GM19351 (cell line): ENCODE measurements at regions not wholly inside any gene's neighbourhood (a gene's known extent, or its start where the extent isn't known, plus 50 kb on each side); places are given as distances from the start of the nearest gene placed in this dataset.

Source experiments
- ATAC-seq: cut with Tn5 transposase; IDR thresholded peaks from one replicate; pipeline ENCODE4 v1.9.1; 2021; ENCODE audit warnings: mild to moderate bottlenecking, moderate library complexity; ENCODE audit not compliant: unreplicated experiment

DNA sequence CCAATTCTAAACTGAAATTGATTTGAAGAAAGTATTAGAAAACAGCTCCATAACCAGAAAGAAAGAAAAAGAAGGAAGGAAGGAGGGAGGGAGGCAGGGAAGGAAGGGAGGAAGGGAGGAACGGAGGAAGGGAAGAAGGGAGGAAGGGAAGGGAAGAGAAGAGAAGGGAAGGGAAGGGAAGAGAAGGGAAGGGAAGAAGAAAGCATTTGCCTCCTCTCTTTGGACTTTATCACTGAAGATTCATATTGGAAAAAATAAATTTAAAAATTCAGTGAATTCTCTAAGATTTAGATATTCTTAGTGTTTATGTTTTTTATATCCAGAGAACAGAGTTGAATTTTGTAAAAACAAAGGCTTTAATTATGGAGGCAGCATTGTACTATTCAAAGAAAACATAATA lies 68.5 kb upstream of the NXT1 start:
- no peak for ATAC-seq

DNA sequence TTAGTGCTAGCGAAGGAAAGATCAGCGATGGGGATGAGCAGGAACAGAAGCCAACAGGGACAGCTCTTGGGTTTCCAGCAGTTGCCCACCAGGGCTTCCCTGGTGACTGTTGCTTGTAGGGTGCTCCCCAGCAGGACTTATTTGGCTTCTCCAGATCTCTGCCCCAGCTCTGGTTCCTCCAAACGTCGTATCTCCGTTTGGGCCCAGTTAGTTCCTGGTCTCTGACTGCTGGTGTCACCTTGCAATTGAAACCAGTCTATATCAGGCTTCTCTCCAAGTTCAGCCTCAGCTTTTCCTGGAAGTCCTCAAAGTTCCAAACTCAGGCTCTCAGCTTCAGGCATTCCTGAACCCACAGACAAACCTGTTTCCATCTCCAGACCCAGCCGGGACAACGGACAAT lies 70.8 kb upstream of the NXT1 start:
- ATAC-seq = no peak

DNA sequence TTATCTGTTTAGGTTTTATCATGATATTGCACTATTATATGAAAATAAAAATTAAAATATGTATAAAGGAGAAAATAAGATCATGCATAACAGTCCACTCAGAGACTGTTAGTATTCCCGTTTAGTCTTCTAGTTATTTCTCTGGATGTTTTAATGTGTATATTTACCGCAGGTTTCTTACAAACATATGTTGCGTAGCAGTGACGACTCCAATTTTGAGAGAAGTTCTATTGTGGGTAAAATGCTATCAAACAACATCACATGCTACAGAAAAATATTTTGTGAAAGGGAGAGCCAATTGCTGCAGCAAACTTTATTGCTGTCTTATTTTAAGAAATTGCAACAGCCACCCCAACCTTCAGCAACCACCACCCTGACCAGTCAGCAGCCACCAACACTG lies 72.4 kb upstream of the NXT1 start:
- no peak for ATAC-seq

DNA sequence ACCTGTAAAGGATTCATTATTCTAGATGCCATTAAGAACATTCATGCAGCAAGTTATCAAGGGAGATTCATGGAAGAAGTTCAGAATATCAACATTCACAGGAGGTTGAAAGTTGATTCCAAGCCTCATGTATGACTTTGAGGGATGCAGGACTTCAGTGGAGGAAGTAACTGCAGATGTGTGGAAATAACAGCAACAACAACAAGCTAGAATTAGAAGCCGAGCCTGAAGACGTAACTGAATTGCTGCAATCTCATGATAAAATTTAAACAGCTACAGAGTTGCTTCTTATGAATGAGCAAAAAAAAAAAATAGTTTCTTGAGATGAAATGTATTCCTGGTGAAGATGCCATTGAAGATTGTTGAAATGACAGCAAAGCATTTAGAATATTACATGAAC lies 73.3 kb upstream of the NXT1 start:
- ATAC-seq = no peak

DNA sequence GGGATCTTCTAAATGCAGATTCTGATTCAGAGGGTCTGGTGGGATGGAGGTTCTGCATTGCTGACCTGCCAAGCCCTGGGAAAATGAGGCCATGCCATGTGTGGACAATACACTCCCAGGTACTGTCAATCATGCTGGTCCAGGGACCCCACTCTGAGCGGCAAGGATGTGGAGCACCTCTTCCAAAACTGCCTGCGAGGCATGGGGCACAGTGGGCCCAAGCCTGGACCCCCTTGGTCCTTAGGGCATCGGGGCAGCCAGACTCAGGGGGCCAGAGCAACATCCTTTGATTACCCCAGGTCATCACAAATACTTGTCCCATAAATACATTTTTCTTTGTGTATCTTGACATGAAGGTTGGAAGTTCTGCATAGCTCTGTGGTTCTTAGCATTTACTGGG lies 76.8 kb upstream of the NXT1 start:
- no peak for ATAC-seq

DNA sequence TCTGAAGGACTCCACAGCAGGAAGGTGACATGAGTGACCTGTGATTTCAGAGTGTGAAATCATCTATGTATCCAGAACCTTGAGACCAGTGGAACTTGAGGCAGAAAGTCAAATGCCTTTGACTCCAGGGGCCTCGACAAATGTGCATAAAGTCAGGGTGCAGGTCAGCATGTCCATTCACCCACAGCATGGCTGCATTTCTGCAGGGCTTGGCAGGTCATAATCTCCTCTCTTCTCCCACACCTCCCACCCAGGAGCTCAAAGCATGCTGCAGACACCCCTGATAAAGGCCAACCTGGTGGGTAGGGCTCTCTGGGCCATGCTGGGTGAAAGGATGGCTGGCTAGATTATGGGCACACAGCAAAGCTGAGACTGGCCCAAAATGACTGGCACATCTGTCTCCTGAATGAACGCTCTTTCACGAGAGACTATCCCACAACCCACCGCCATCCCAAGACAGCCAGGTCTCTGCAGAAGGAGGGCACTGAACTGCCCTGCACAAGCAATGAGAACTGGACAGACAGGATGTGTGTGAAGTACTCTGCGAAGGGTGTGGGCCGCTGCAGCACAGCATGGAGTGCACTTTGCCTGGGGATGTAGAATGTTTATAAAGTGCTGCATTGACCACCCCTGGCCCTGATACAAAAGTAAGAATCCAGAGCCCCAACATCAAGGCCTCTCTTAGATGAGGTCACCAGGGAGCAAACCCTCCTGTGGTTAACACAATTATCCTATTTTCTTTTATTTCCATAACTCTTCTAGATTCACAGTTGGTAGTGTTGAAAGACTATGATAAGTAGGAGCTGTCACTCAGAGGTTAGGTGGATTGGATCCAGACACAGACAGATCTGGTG lies 78.2 kb upstream of the NXT1 start:
- ATAC-seq = no peak

DNA sequence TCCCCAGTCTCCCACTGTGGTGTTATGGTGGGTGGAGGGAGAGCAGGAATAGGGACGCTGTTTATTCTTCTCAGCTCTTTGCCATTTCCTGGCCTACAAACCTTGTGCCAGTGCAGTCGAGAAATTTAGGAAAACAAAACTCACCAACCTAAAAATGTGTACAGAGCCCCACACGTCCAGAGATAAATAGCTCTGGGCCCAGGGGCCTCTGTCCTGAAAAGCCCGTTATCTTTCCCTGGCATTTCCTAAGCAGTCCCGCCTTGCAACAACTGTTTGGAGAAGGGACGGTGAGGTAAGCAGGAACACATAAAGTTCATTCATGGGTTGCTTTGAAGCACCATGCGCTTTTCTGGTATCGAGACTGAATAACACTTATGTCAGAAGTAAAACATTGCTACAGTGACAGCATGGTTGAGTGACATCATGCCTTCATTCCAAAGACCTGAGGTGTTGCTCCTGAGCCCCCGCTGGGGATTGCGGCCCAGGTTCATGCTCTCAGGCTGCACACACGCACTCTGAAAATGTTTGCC lies 80.1 kb upstream of the NXT1 start:
- ATAC-seq = no peak

DNA sequence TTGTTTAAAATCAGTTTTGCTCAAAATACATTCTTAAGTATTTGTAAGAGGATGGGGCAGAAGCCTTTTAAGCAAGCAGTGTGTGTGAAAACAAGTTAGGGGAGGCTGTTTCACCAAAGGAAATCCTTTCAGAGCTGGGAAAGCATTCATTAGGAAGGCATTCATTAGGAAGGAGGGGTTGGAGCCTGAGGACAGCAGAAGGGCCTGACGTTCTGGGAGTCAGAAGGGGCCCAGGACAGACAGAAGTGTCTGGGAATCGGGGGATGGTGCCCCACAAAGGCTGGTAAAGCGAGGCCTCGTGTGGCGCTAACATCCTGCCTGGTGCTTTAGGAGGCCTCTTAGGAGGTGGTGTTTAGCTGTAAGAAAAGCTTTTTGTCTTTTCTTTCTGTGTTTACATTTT lies 80.6 kb upstream of the NXT1 start:
- ATAC-seq = no peak

DNA sequence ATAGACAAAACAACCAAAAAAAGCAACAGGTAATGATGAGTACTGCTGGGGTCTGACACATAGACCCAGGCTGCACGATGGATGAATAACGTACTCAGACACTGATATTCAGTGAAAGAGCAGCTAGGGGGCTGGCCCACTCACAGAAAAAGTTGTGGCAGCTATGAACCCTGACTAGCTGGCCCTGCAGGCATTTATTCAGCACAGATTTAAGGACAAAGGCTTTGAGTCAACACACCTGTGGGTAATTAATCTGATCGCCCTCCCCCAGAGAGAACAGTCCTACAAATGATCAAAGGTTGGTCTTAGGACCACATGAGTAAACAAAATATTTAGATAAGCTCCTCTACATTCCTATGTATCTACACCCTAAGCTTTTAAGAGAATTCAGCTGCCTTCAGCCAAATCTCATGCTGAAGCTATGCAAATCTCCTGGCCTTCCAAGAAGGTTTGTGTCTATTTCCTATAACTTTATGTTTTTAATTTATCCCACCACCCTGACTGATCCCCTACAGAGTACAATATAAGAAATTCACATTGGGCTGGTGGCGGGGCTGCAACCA lies 81.7 kb upstream of the NXT1 start:
- ATAC-seq = no peak

DNA sequence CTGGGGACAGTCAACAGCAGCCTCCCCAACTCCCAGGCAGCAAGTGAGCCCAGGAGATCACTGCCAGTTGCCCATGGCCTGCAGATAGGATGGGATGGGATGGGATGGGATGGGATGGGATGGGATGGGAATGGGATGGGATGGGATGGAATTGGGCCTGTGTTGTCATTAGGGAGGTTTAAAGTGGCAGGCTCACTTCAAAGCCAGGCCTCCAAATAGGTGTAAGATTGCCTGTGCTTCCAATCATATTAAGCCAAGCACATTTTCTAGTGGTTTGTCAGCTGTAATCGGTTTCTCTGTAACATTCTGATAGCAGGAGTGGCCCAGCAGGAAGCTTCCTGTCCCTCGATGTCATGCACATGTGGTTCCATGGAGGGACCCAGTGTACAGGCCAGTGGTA lies 82.7 kb upstream of the NXT1 start:
- no peak for ATAC-seq

DNA sequence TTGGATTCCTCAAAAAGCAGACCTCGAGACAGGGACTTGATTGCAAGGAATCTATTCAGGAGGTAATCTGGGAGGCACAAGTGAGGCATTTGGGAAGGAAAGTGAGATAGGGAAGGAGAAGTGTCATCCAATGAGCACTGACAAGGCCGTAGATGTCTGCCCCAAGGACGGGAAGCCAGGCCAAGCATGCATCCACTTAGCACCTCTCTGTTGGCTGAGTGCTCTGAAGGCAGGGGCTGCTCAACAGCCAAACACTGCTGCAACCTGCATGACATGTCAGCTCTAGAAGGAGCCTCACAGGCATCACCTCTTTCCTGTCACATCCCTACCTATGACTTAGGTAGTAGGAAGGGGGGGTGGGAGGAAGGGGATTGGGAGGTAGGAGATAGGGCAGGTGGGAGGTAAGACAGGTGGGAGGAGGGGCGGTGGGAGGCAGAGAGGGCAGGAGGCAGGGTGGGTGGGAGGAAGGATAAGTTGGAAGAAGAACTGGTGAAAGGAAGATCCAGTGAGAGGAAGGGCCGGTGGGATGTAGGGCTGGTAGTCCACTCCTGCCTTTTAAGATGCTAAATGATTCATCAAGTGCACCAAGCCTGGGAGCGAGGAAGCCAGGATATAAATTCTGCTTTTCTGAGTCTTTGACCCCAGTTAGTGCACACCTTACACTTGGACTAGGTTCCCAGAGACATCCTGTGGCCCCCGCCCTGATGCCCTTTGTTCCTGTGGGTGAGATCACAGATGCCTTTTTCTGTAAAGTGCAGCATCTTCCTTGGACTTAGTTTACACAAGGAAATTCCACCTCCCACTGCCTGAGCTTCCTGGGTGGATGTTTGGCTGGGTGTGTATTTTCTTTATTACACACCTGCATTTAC lies 83.8 kb upstream of the NXT1 start:
- no peak for ATAC-seq

DNA sequence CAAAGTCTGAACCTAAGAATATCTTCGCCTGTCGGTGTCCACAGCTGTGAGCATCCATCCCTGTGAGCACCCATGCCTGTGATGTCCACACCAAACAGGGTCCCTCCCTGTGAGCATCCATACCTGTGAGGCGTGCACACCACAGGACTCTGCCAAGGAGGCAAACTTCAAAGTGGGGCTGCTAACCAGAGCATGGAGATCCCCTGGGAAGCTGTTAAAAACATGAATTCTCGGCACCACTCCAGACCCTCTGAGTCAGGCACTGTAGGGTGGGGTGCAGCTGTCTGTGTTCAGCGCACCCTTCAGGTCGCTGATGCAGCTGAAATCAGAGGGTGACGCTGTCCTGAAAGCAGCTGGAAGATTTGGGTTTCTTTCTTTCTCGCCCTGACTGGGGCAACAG lies 85.4 kb upstream of the NXT1 start:
- ATAC-seq = no peak

DNA sequence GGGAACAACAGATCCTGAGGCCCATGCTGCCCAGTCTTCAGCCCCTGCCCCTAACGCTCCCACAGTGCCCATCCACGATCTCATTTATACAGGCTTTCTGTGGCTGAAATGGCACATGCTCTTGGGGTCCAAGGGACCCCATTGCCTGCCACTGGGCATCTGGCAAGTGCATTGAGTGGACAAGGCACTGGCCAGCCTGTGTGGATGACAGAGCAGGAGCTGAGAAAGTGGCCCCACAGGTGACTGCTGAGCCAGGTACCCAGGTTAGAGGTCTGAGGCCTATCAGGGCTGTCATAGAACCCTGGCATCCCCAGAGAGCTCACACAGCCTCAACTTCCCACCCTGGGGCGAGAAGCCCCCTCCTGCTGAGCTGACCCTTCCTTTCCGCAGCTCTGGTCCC lies 86.0 kb upstream of the NXT1 start:
- ATAC-seq = no peak

DNA sequence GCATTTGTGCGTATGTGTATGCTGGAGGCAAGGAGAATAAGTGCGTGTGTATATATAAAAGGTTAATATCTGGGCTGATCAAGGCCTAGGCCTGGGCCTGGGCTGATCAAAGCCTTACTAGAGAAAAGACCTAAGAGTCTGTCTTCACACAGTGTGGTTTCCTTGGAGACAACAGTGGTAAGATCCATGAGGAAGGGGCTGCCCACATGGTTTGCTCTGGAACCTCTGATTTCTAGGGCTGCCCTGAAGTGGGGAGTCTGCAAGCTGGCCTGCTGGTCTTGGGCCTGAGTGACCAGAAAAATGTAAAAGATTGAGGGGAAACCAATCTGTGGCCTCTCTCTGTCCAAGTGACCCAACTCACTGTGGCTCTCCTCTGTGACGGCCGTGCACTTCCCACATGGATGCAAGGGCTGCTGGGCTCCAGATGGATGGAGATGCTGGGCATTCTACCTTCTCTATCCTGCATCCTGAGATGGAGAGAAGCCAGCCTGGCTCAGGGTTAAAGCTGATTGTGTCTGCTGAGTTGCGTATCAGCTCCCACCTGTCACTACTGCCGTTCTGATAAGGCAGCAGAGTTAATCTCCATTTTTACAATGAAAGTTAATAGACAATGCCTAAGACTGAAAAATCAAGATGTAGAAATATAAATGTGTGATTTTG lies 90.3 kb upstream of the NXT1 start:
- ATAC-seq = no peak

DNA sequence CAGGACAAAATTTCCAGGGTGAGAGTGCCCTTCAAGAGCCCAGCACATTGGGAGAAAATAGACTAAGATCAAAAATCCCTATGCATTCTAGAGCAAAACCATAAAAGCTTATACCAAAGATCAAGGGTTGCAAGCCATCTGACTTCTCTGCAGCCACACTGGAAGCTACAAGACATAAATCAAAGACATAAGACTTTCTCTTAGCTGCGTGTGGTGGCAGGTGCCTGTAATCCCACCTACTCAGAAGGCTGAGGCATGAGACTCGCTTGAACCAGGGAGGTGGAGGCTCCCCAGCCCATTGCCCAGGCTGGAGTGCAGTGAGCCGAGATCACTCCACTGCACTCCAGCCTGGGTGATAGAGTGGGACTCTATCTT lies 91.9 kb upstream of the NXT1 start:
- ATAC-seq = no peak

DNA sequence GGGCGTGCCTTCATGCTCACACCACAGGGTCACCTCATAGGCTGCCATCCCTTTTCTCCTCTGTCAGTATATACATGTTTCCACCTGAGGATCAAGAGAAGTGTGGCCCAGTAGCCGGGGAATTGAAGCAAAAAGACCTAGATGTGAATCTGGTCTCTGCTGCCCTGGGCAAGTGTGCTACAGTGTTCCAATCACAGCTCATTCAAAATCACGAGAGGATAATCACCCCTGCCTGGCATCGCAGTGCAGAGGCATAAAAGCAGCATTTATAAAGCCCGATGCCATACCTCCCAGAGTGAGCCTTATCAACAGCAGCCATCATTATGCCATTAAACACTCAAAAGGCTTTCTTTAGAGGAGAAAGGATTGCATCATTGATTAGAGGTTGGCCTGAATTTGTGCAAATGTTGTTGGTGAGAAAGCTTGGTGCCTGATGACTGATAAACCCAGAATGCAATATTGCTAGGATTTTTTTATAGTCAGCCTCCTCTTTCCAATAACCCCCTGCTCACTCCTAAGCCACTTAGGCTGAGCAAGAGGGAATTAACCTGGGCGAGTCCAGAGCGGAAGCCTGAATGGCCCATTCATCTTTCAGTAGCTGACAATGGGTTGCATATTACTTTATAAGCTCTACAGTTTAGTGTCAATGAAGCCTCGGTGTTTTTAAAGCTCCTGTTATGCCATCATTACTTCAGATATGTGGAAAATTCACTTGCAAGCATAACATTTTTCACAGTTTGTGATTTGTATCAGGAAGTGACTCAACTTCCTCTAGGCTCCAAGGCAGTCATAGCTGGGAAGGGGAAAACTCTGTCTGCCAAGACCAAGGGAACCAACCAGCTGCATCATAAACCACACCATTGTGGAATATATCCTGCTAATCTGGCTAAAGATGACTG lies 92.5 kb upstream of the NXT1 start:
- no peak for ATAC-seq

DNA sequence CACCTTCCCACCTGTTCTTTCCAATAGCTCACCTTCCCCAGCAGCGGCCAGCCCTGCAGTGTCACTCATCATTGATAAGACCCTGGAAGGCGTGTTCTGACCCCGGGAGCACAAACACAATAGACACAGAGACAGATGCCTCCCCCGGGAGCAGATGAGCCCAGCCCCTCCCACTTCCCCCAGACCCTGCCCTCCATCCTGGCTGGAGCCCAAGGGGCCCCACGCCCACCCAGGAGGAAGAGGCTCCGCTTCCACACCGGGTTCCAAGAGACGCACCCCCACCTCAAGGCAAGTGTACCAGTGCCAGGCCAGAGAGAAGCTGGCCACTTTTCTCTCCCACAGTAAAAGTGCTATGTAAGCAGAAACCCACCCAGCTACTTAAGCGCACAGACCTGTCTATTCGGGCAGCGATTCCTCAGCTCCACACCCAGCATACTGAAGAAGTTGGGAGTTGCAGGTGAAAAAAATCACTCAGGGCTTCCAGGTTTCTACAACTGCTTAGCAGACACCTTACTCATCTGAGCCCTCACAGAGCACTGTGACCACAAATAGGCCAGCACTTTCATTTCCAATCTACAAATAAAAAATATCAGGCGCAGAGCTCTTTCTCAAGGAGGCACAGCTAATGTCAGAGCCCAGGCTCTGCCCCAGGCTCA lies 93.4 kb upstream of the NXT1 start:
- ATAC-seq = no peak

DNA sequence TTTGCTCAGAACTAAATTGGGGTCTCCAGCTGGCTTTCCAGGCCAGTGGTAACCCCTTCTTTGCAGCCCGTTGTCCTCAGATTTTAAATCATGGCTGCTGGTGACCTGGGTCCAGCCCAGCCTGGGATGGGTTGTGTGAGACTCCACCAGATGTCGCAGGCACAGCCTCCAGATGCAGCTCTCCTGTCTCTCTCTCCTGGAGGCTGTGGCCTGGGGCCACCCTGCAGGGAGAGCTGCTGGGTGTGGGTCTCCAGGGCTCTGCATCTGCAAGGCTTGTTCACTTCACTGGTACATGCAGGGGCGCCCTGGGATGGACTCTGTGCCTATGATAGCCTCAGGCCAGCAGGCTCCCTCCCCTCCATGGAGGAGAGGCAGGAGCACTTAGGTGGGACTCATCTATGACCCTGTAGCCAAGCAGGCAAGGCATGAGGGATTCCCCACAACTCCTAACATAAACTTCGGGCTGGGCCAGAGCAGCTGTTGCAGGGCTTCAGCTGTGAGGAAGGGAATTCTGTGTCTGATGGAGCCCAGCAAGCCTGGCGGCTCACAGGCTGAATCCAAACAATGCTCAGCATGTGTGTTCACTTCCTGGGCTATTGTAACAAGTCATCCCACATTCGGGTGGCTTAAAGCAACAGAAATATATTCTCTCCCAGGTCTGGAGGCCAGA lies 94.7 kb upstream of the NXT1 start:
- ATAC-seq = no peak

DNA sequence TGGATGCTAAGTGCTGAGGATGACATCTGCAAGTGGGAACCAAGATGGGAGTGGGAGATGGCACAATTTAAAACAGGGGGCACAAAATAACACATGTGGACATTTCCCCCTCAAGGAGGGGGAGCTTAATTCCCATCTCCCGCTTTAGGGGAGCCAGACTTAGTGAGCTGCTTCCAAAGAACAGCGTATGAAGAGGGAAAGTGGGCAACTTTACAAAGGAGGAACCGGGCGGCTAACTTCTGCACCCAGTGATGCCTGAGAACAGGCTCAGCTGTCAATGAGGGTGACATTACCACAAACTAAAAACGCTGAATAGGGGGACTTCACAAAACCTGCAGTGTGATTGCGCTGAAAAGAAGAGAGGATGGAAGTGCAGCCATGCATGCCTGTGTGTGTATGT lies 95.5 kb upstream of the NXT1 start:
- no peak for ATAC-seq
